NCI-H128 (cell line): ENCODE measurements at regions not wholly inside any gene's neighbourhood (a gene's known extent, or its start where the extent isn't known, plus 50 kb on each side); places are given as distances from the start of the nearest gene placed in this dataset.
"Not testable (repeated sequence)": the region's sequence is repeated elsewhere in the genome, so short reads cannot be mapped to it uniquely, and the experiment has no call there.

ENCODE experiments used
- DNase-seq: peaks from one replicate; lab custom pipeline; 2025; ENCODE audit not compliant: unreplicated experiment; lab: John Stamatoyannopoulos, UW

DNA sequence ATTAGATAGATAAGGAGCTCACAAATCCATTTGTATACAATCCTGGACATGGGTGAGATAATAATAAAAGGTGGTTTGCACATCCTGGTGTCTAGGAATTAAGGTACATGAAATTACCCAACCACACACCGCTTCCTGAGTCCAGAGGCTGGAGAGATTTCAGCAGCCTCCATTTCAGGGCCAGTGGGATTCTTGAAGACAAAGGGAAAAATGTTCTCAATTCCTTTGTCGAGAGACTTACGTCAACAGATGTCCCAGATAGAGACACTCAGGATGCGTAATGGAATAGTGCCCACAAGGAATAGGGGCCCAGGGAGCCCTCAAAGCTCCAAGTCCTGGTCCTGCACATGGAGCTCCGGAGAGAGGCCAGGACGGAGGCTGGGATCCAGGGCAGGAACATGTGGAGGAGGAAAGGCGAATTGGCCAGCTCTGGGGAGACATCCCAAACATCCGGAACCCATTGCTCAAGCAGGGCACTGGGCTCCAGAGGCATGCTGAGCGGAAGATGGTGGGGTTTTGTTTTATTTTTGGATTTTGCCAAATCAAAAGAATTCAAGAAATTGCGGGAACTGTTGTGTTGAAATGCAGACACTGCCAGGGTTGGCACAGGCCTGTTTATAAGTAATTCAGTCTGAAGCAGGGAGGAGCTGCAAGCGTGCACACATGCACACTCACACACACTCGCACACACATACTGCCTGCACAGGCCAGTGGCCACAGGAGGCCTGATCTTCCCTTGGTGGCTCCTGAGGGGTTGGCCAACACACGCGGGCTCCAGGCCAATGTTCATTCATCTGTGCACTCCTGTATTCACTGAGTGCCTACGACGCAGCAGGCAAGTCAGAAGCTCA is 97.2 kb downstream of the NOG start:
- DNase-seq = no peak

DNA sequence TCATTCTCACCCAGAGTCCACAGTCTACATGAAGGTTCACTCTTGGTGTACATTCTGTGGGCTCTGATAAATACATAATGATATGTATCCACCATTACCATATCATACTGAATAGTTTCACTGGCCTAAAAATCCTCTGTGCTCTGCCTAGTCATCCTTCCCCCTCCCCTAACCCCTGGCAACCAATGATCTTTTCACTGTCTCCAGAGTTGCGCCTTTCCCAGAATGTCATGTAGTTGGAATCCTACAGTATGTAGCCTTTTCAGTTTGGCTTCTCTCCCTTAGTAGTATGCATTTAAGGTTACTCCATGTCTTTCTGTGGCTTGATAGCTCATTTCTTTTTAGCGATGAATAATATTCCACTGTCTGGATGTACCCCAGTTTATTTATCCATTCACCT is 101.3 kb downstream of the NOG start:
- no peak for DNase-seq

DNA sequence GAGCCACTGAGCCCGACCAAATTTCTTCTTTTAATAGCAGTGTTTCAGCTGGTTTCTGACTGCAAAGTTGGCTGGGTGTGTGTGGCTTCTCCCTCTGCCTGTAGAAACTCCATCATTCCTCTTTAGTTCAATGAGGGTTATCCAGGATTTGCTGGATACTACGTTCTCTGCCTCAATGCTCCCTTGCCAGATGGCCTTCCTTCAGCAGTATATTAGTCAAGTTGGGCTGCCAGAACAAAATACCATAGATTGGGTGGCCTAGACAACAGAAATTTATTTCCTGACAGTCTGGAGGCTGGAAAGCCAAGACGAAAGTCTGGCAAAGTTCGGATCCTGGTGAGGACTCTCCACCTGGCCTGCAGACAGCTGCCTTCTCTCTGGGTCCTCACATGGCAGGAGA is 103.7 kb downstream of the NOG start:
- no peak for DNase-seq

DNA sequence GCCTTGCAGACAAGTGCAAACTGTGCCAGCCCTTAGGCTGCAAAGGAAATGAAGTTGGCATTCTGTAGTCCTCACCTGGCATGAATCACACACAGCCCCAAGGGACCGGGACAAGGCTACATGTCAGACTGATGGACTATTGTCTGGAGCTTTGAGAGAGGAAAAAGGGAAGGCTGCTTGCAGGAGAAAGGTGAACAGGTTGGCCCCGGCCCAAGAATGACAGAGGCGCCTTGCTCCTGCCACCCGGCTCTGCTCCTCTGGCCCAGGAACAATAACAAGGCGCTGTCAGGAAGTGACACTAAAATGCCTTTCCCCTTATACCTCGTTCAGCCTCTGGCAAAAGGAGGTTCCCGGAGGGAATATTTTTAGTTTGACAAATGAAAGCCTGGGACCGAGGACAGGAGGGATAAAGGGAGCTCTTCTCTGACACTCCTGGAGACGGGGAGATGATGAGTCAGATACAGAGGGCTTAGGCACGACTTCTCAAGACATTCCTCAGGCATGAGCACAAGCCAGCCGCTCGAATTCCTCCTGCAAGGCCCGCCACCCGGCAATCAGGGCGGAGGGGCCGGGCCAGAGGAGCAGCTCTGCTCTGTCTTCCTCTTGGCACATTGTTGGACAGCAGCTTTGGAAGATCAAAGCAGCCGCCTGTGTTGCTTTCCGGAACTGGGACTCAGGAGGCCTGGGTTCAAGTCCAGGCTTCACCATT is 105.8 kb downstream of the NOG start:
- DNase-seq = no peak

DNA sequence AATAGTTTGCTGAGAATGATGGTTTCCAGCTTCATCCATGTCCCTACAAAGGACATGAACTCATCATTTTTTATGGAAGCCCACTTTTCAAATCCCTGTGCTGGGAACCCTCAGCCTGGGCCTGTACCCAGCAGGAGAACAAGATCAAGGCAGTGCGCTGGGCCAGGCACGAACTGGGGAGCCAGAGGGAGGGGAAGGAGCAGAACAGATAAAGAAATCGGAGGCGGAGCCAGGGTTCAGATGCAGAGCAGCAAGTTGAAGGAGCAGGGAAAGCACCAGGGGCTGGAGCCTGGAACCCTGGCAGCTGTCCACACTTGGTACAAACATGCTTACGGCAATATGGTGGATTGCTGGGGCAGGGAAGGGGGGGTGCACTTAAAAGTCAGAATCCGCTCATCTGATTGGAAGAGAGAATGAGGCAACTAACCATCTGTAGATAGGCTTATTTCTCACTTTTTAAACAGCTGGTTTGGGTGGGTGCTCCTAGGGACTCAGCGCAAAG is 107.5 kb downstream of the NOG start:
- no peak for DNase-seq

DNA sequence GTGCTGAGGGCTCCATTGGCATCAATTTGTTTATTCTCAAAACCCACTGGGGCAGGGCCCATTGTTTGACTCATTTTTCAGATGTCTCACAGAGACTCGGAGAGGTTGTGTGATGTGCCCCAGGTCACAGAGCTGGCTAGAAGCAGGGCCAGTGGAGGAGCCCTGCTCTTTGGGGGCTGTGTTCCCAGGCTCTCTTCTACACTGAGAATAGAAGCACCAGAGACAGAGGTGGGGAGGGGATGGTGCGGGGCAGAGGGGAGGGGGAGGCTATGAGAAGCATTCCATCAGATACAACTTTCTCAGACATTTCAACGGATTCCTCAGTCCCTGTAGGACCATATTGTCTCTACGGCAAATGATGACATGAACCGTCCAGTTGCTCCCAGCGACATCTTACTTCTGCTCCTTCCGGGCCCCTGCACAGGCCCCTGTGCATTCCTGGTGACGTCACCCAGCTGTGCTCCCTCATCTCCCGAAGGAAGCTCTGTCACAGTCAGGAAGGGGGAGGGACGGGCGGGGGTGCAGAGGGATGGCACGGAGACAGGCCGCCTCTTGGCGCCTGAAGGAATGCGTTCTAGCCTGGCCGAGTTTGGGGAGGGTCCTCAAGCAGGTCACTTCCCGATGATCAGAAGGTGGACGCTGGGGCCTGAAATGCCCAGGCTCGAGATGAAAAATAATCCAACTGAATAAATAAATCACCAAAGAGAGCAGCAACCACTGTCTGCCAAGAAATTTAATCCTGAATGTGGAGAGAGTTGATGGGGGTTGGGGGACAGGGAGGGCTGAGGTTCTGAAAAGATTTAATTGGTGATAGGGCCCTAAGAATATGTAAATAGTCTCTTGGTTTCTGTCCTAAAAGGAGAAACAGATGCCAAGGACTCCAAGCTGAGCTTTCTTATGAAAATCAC is 114.1 kb downstream of the NOG start:
- DNase-seq = no peak

DNA sequence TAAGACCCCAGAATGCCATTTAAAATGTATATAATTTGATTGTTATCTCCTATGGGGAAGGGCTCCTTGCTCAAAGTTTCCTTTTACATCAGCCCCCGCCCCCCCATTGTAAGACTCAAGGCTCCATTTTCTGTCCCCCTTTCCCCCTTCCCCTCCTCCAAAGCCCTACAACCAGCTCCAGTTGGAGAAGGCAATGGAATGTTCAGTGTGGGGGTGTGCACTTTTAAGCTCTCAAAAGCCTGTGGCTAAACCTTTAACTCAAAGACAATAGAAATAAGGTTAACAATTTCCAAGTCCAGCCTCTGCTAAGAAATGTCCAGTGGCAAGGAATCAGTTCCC is 114.7 kb downstream of the NOG start:
- DNase-seq = no peak

DNA sequence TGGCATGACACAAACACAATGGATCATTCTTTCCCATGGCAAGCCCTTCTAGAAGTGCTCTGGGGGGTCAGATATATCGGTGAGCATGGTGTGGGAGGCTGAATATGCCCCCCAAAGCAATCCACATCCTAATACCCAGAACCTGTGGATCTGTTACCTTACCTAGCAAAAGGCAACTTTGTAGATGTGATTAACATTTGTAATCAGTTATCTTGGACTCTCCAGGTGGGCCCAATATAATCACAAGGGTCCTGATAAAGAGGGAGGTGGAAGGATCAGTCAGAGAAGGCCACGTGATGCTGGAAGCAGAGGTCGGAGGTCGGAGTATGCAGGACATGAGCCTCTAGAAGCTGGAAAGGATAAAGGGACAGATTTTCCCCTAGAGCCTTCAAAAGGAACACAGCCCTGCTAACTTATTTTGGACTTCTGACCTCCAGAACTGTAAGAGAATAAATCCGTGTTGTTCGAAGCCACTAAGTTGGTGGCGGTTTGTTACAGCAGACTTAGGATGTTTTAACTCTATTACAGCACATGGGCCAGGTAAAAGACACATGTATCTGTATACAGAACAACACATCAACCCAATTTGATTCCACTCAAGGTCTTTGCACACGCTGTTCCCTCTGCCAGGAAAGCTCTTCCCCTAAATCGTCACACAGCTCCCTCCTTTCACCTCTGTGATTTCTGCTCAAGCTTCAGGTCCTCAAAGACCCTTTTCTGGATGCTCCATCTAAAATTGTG is 115.3 kb downstream of the NOG start:
- no peak for DNase-seq

DNA sequence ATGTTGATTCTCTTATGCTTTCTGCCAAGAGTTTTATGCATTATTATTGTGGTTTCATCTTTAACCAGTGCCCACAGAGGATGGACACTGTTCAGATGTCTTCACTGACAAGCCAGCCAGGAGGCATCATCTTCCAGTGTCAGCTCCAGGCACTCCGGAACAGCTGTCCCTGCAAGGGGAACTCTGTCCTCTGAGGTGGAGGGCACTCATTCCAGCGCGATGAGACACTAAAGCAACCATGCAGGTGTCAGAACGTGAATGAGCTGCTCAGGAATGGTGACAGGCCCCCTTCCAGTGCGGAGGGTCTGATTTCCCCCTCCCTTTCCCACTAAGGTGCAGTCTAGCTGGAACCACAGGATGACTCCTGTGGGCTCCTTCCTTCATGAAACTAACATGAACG is 117.5 kb downstream of the NOG start:
- DNase-seq = no peak

DNA sequence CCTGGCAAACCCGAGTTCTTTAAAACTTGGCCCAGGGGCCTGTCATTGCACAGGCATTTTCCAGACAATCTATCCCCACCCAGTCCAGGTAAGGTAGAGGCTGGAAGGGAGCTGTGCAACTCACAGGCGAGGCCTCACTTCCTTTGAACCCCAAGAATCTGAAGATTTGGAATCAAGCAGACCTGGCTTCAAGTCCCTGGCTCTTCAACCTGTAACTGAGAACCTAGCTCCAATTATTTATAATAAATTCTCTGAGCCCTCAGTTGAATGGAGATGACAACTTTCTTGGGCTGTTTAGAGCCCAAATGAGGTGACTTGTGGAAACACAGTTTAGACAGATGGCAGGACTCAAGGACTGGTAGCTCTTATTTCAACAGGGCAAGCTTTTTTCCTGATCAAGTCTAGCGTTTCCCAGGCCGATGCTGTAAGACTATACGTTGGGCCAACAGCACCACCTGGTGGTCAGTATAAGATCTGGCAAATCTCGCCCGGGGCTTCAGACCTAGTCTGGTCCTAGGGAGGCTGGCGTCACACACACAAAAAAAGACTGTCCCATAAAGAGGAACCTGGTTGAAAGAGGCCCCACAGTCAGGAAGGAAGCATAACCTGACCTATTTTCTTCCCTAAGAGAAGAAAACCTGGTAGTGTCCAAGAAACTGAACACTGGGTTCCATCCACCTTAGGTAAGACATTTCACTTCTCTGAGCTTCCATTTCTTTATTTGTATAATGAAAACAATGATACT is 117.9 kb downstream of the C17orf67 start:
- peak; percentile 44 for DNase-seq

DNA sequence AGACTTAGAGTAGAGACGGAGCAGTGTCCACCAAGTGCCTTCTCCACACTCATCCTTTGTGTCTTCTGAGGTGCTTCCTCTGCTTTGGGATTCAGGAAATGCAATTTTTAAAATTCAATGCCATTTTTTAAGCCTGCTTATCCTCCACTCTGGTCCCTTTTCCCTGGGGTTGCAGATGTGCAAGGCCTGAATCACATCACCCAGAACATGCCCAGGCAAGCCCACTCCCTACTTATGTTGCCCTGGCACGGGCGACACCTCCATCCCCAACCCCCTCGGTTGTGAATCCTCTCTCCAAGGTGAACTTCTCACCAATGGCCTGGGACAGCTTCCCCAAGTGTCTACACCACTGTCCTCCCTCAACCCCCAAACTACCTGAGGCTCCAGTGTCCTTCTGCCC is 116.2 kb downstream of the C17orf67 start:
- no peak for DNase-seq

DNA sequence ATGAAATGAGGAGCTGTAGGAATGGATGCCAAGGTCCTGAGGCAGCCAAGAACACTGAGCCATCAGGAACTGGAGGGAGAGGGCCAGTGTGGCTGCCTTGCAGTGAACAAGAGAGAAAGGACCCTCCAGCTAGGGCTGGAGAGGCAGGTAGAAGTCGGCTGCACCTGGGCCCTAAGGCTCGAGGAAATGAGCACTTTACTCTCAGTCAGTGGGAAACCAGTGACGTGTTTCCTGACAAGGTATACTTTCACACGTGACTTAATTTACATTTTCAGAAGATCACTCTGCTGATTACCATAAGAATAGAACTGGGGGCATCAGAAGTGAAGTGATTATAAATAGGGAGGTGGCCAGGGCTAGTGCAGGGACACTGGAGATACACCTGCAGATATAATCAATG is 115.2 kb downstream of the C17orf67 start:
- DNase-seq = no peak

DNA sequence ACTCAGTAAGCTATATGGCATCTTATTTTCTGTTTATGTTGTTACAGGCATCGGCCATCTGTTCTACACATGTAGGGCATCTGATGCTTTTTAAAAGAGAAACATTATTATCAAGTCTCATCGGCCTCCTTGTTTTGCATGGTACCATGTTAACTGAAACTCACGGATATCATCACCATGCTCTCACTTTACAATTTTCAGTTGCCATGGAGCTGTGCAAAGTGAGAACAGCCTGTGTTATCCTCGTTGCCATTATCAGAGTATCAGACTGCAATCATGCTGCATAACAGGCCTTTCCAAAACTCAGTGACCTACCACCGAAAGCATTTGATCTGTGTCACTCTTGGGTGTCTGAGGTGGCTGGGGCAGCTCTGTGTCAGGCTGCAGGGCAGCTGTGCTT is 110.3 kb downstream of the C17orf67 start:
- no peak for DNase-seq

DNA sequence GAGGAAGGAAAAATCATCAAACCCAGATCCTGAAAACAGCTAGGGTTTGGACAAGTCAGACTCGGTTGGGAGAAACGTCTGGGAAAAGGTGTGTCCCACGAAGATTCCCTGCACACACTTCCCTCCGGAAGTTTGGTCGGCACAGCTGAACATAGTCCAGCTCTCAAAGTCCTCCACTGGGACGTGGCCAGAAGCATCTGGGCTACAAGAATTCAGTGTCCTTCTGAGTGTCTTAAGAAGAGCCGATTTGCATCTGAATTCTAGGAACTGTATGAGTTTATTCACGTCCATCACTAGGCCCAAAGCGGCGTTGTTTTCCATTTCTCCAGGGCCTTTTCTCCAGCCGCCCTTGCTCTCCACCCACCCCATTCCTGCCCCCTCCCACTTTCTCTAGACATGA is 109.1 kb downstream of the C17orf67 start:
- no peak for DNase-seq

DNA sequence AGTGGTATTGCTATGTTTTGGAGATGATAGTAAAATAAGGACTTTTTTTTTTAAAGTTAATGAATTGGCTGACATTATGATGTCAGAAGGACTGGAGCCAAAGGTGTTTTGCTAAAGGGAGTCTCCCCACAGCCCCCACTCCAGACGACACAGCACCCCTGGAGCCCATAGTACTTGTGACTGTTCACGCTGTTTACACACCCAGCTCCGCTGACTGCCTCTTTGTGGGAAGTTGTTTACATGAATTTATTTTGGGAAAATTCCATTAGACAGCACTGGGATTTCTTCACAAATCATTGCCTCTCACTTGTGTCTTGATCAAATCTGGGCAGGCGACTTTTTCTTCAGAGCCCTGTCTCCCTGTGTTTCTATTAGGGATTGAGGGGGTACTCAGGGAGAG is 108.6 kb downstream of the C17orf67 start:
- no peak for DNase-seq

DNA sequence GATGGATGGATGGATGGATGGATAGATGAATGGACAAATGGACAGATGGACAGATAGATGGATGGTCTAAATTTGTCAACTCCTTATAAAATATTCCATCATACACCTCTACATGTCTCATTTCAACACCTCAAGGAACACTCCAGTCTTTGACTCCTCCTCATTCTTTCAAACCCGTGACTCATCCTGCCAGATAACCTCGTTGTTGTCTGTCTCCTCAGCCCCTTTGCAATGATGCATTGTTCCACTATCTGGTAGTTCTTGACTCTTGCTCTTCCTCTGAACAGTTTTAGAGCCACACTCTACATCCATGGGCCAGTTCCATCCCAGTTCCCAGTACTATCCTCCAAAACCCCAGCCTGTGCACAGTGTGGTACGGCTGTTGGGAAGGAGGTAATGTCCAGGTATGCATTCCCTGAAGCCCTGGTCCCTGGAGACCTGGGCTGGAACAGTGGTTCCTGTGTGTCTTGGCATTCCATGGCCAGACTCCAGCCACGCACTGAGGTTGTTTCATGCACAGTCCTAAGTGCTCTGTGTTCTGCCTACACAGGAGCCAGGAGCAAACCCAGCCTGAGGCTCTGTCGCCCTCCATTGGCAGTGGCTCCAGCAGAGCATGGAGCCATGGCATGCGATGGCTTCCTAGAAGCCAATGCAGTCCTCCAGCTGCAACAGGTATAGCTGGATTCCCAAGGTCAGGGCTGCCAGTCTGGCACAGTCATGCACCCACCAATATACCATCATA is 105.7 kb downstream of the C17orf67 start:
- DNase-seq = no peak

DNA sequence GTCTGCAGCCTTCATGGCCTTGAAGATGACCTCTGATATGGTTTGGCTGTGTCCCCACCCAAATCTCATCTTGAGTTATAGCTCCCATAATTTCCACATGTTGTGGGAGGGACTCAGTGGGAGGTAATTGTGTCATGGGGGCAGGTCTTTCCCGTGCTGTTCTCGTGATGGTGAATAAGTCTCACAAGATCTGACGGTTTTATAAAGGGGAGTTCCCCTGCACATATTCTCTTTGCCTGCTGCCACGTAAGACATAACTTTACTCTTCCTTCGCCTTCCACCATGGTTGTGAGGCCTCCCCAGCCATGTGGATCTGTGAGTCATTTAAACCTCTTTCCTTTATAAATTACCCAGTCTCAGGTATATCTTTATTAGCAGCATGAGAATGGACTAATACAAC is 102.6 kb downstream of the C17orf67 start:
- not testable (repeated sequence) for DNase-seq

DNA sequence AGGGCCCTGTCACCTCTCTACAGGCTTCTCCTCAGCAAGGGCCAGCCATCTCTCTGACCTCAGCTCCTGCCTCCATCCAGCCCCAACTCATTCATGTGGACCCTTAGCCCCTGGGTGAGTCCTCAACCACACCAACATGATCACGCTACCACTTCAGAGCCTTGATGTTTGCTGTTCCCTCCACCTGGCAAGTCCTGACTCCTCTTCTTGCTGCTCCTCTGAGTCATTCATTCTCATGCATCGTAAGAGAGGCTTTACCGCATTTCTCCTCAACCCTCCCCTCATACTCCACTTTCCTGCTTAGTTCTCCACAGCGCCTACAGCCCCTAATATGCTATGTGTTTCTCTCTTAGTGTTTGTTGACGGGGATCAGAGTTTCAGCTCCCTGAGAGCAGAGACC is 99.9 kb downstream of the C17orf67 start:
- no peak for DNase-seq

DNA sequence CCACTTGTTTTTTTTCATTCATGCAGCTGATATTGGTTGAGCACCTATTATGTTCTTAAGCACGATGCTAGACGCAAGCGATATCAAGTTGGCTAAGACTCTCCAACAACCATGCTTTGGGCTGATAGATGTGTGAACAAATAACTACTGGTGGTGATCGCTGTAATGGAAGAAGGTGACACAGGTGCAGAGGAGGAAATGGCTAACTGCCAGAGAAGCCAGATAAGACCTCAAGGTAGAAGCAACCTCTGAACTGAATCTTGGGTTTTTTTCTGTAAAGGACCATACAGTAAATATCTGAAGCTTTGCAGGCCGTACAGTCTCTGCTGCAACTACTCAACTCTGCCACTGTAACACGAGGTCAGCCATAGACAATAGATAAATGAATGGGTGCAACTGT is 97.9 kb downstream of the C17orf67 start:
- no peak for DNase-seq
